Islet precursor cell (in vitro differentiated cells): ENCODE measurements at regions not wholly inside any gene's neighbourhood (a gene's known extent, or its start where the extent isn't known, plus 50 kb on each side); places are given as distances from the start of the nearest gene placed in this dataset.

Source experiments
- DNase-seq: peaks from one replicate; pipeline ENCODE4 v3.0.0-alpha.2; 2018

DNA sequence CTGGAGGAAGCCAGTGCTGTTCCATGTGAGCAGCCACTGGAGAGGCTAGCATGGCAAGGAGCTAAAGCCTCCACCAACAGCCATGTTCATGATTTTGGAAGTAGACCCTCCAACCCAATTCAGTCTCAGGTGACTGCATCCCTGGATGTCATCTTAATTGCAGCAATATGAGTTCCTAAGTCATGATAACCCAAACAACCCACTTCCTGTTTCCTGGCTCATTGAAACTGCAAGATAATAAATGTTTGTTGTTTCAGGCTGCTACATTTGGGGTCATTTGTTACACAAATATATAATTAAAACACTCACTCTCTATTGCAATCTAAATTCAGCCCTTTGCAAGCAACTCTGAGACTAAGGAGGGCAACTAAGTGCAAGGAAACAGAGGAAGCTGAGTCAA is 62.4 kb upstream of the SLC24A5 start:
- no peak for DNase-seq

DNA sequence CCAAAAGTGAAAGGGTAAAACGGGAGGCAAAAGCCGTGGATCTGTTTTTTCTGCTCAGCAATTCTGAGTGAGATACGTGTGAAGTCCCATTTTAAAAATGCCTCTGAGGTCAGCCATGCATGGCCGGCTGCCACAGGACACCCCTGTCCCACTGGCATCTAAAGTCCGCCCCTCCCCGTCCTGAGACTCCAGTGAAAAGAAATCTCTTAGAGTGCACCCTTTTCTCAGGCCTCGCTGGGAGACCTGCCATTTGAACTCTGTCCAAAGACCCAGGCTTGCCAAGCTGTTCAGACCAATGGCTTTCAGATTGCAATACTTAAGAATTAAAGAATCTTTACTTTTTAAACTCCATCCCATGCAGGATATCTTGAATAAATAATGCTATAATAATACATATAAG is 61.0 kb upstream of the SLC24A5 start:
- no peak for DNase-seq

DNA sequence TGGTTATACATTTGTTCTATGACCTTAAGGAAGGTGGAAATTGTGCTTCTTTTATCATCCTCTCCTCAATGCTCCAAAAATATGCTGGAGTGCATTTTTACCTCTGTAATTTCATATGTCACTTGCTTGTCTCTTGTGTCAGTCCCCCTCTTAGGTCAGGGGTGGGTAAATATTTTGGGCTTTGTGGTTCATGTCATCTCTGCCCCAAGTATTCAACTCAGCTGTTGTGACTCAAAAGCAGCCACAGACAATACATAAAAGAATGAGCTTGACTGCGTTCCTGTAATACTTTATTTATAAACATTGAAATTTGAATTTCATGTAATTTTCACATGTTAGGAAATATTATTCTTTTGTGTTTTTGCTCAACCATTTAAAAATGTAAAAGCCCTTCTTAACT is 60.4 kb upstream of the SLC24A5 start:
- DNase-seq, result no peak

DNA sequence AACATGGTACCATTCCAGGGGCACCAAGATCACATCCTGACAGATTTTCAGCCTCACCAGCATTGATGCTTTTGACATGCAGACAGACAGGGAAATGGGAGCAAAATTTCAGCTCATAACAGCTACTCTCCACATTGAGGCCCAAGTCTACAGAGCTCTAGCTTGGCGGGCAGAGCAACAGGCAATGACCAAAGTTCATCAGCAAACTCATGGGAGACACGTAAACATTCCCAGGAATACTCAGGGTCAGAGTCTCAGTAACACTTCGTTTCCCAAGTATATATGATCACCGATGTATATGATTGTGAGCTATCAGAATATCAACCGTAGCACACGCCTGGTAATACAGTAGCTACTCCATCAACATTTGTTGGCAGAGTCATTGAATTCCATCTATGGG is 59.2 kb upstream of the SLC24A5 start:
- no peak for DNase-seq

DNA sequence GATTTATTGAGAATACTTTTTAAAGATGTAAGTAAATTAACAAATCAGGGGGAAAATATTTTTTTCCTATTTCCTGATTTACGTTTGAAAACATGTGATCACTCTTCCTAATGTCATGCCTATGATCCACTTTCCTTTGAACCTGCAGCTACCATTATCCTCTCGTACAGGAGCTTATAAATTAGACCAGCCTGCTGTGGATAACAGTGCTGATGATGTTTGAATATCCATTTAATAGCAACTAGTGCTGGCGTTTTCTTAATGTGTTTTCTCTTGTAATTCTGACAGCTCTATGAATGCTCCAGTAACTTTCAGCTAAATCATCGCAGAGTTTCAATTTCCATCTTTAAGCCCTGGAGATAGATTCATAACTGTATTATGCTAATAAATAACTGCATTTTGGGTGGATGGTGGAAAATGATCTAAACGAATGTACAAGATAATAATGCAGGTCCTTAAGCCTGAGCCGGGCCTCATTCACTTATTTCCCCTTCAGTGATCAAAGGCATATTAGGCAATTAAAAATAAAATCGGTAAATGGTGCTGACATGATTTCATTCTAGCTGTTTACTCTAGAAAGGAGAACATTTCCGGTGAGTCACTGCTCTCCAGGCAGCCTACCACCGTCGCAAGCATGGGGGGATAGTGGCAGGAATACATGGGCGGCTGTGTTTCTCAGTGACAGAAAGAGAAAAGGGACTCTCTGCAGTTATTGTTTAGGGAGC is 58.5 kb upstream of the SLC24A5 start:
- no peak for DNase-seq

DNA sequence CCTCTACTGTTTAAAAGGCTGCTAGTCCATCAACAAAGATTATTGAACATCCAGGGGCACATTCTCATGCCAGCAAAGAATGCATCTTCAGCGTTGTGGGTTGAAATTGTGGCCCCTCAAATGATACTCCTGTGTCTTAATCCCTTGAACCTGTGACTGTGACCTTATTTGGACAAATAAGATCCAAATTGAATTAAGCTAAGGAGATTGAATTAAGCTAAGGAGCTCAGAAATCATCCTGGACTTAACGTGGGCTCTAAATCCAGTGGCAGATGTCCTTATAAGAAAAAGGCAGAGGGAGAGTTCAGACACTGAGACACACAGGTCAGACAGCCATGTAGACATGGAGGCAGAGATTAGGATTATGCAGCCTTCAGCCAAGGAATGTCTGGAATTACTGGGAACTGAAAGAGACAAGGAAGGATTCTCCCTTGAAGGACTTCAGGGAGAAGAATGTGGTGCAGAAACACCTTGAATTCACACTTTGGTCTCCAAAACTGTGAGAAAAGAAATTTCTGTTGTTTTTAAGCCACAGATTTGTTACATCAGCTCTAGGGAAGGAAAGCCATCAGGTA is 57.3 kb upstream of the SLC24A5 start:
- no peak for DNase-seq

DNA sequence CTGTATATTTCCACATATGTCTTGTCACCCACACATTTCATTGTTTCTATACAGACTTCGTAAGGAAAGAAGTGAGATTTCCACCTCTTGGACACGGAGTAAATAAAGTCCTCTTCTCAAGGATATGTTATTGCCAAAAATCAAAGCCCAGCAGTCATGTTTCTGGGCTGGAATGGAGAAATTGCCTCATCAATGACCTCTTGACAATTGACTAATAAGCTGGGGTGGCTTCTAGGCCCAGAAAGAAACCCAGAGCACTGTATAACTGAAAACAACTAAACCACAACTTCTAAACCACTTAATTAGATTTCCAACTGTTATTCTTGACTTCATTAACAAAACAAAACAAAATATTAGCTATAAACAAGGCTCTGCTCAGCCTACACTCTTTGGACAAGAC is 56.4 kb upstream of the SLC24A5 start:
- no peak for DNase-seq

DNA sequence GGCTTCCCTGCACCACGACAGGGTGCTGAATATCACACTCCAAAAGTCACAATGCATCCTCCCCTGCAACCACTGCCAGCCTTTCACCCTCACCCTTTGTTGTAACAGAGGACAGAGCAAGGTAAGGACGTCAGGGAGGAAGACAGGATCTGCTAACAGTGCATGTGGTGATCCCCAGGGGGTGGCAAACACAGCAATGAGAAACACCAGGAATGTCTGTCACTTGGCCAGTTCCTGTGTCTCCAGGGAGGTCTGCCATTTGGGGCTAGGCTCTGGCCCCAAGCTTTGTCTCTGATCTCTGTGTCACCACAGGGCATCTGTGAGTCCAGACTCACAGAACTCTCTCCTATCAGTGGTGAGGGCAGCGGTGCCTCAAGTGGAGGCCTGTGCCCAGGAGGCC is 54.3 kb upstream of the SLC24A5 start:
- no peak for DNase-seq
